SK-N-SH (cell line): ENCODE measurements at regions not wholly inside any gene's neighbourhood (a gene's known extent, or its start where the extent isn't known, plus 50 kb on each side); places are given as distances from the start of the nearest gene placed in this dataset.

Source experiments
- EP300 ChIP-seq, 2 experiments: IDR thresholded peaks; 2 replicates each; pipeline versions ENCODE4 v1.4.0 to v1.6.1; 2012; ENCODE audit warnings: borderline replicate concordance in 1 of 2, low read depth in 1 of 2, low read length in 1 of 2
- FOXJ3 ChIP-seq: sonication (generic); formaldehyde crosslinking; IDR thresholded peaks from 2 replicates; pipeline ENCODE4 v1.5.1; 2020; ENCODE audit warnings: mild to moderate bottlenecking, missing genetic modification reagents
- MAX ChIP-seq: IDR thresholded peaks from 2 replicates; pipeline ENCODE4 v1.4.0; 2012; ENCODE audit warnings: low read depth
- TF ChIP-seq, protein P1 (sequence below): fragments of 200-600 bp; sonication (generic); IDR thresholded peaks from 2 replicates; pipeline ENCODE4 v1.6.1; 2017; ENCODE audit warnings: antibody characterized with exemption, mild to moderate bottlenecking, moderate library complexity
- TF ChIP-seq, protein P2 (sequence below): IDR thresholded peaks from 2 replicates; pipeline ENCODE4 v1.6.1; 2012; ENCODE audit warnings: mild to moderate bottlenecking, low read depth, low read length, moderate library complexity
- TF ChIP-seq, protein P3 (sequence below): IDR thresholded peaks from 2 replicates; pipeline ENCODE4 v1.4.0; 2012; ENCODE audit warnings: low read depth, borderline replicate concordance
- TF ChIP-seq, protein P4 (sequence below): fragments of 150-350 bp; IDR thresholded peaks from 2 replicates; pipeline ENCODE4 v1.6.1; 2017; ENCODE audit warnings: antibody characterized with exemption, low read length, low read depth, borderline replicate concordance

- TF ChIP-seq, protein P1, sequence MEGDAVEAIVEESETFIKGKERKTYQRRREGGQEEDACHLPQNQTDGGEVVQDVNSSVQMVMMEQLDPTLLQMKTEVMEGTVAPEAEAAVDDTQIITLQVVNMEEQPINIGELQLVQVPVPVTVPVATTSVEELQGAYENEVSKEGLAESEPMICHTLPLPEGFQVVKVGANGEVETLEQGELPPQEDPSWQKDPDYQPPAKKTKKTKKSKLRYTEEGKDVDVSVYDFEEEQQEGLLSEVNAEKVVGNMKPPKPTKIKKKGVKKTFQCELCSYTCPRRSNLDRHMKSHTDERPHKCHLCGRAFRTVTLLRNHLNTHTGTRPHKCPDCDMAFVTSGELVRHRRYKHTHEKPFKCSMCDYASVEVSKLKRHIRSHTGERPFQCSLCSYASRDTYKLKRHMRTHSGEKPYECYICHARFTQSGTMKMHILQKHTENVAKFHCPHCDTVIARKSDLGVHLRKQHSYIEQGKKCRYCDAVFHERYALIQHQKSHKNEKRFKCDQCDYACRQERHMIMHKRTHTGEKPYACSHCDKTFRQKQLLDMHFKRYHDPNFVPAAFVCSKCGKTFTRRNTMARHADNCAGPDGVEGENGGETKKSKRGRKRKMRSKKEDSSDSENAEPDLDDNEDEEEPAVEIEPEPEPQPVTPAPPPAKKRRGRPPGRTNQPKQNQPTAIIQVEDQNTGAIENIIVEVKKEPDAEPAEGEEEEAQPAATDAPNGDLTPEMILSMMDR = no peak
- TF ChIP-seq, protein P2, sequence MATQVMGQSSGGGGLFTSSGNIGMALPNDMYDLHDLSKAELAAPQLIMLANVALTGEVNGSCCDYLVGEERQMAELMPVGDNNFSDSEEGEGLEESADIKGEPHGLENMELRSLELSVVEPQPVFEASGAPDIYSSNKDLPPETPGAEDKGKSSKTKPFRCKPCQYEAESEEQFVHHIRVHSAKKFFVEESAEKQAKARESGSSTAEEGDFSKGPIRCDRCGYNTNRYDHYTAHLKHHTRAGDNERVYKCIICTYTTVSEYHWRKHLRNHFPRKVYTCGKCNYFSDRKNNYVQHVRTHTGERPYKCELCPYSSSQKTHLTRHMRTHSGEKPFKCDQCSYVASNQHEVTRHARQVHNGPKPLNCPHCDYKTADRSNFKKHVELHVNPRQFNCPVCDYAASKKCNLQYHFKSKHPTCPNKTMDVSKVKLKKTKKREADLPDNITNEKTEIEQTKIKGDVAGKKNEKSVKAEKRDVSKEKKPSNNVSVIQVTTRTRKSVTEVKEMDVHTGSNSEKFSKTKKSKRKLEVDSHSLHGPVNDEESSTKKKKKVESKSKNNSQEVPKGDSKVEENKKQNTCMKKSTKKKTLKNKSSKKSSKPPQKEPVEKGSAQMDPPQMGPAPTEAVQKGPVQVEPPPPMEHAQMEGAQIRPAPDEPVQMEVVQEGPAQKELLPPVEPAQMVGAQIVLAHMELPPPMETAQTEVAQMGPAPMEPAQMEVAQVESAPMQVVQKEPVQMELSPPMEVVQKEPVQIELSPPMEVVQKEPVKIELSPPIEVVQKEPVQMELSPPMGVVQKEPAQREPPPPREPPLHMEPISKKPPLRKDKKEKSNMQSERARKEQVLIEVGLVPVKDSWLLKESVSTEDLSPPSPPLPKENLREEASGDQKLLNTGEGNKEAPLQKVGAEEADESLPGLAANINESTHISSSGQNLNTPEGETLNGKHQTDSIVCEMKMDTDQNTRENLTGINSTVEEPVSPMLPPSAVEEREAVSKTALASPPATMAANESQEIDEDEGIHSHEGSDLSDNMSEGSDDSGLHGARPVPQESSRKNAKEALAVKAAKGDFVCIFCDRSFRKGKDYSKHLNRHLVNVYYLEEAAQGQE = no peak
- TF ChIP-seq, protein P3, sequence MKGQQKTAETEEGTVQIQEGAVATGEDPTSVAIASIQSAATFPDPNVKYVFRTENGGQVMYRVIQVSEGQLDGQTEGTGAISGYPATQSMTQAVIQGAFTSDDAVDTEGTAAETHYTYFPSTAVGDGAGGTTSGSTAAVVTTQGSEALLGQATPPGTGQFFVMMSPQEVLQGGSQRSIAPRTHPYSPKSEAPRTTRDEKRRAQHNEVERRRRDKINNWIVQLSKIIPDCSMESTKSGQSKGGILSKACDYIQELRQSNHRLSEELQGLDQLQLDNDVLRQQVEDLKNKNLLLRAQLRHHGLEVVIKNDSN = no peak
- TF ChIP-seq EP300 (IDR thresholded peaks at IDR 0.05; ENCODE audit: borderline replicate concordance in 1 of 2, low read depth in 1 of 2, low read length in 1 of 2) = no peak
- TF ChIP-seq FOXJ3 (CRISPR knock-in tag) = no peak
- TF ChIP-seq MAX = no peak
- TF ChIP-seq, protein P4, sequence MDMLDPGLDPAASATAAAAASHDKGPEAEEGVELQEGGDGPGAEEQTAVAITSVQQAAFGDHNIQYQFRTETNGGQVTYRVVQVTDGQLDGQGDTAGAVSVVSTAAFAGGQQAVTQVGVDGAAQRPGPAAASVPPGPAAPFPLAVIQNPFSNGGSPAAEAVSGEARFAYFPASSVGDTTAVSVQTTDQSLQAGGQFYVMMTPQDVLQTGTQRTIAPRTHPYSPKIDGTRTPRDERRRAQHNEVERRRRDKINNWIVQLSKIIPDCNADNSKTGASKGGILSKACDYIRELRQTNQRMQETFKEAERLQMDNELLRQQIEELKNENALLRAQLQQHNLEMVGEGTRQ = no peak
Observed at GRCh38 chr6:144474290-144474689, 189.2 kb downstream of the UTRN start.
